Caco-2 (cell line): ENCODE measurements at regions not wholly inside any gene's neighbourhood (a gene's known extent, or its start where the extent isn't known, plus 50 kb on each side); places are given as distances from the start of the nearest gene placed in this dataset.
"Not testable (repeated sequence)": the region's sequence is repeated elsewhere in the genome, so short reads cannot be mapped to it uniquely, and the experiment has no call there.

Source experiments
- BruUV-seq: library from RNA; stranded (reverse); fragments of 400-500 nt; replicated peaks from 2 replicates; lab custom pipeline; 2021; lab: Mats Ljungman, UMichigan
- CTCF ChIA-PET: fragments of 300-600 bp; sonication (Branson Sonifier 250); formaldehyde crosslinking; loops from one replicate; lab custom pipeline; 2022; ENCODE audit warnings: antibody characterized with exemption; lab: Charles Lee
- POLR2A ChIA-PET: fragments of 300-600 bp; sonication (Branson Sonifier 250); formaldehyde crosslinking; loops from one replicate; lab custom pipeline; 2022; ENCODE audit warnings: antibody characterized with exemption; lab: Charles Lee
- DNase-seq, 2 experiments: peaks; one replicate each; pipeline versions ENCODE4 v3.0.0 to v3.0.0-alpha.2; 2020 to 2022
- H3K27me3 ChIP-seq: replicated peaks from 2 replicates; pipeline ENCODE4 v1.6.0; 2011; ENCODE audit warnings: low read length; ENCODE audit not compliant: control insufficient read depth, insufficient read depth
- H3K36me3 ChIP-seq: 2 replicates; pipeline ENCODE4 v1.5.1; 2011; ENCODE audit warnings: low read length; ENCODE audit not compliant: control insufficient read depth, insufficient read depth
- H3K4me1 ChIP-seq: fragments of 250-450 bp; sonication (Bioruptor Pico); 2 replicates; pipeline ENCODE4 v1.5.1; 2020; ENCODE audit warnings: mild to moderate bottlenecking
- H3K4me3 ChIP-seq: 2 replicates; pipeline ENCODE4 v1.5.1; 2011; ENCODE audit warnings: low read depth, mild to moderate bottlenecking, control low read depth, low read length
- H3K9me3 ChIP-seq: fragments of 250-450 bp; sonication (Bioruptor Pico); 2 replicates; pipeline ENCODE4 v1.5.1; 2020; ENCODE audit warnings: mild to moderate bottlenecking, moderate library complexity
- H3K27ac Mint-ChIP-seq: one replicate; pipeline ENCODE4 v1.8.0; 2022; ENCODE audit warnings: mixed read lengths; ENCODE audit not compliant: unreplicated experiment
- H3K27me3 Mint-ChIP-seq: one replicate; pipeline ENCODE4 v1.8.0; 2022; ENCODE audit warnings: mixed read lengths; ENCODE audit not compliant: insufficient read depth, unreplicated experiment
- H3K36me3 Mint-ChIP-seq: one replicate; pipeline ENCODE4 v1.8.0; 2022; ENCODE audit warnings: mild to moderate bottlenecking, mixed read lengths; ENCODE audit not compliant: insufficient read depth, unreplicated experiment
- H3K4me1 Mint-ChIP-seq: one replicate; pipeline ENCODE4 v1.8.0; 2022; ENCODE audit warnings: low read depth, mixed read lengths; ENCODE audit not compliant: unreplicated experiment
- H3K4me3 Mint-ChIP-seq: one replicate; pipeline ENCODE4 v1.8.0; 2022; ENCODE audit warnings: mild to moderate bottlenecking, moderate library complexity, mixed read lengths; ENCODE audit not compliant: unreplicated experiment
- H3K9me3 Mint-ChIP-seq: one replicate; pipeline ENCODE4 v1.8.0; 2022; ENCODE audit warnings: mixed read lengths; ENCODE audit not compliant: unreplicated experiment
- CTCF ChIP-seq, 2 experiments: fragments of 200-600 bp in 1 of 2; IDR thresholded peaks; 1 replicate in 1 of 2; 2 replicates in 1 of 2; pipeline versions ENCODE4 v1.5.1 to v1.8.0; 2011 to 2022; ENCODE audit warnings: antibody characterized with exemption in 1 of 2, control low read depth in 1 of 2, inconsistent platforms in 1 of 2, low read depth in 1 of 2, low read length in 1 of 2, mild to moderate bottlenecking in 1 of 2, moderate library complexity in 1 of 2; ENCODE audit not compliant: insufficient read depth in 1 of 2, severe bottlenecking in 1 of 2, unreplicated experiment in 1 of 2
- intact Hi-C: fragments of 100-400 bp; cut with micrococcal nuclease; formaldehyde crosslinking; loops from one replicate; pipeline ENCODE4 v1.10.0; 2022; ENCODE audit not compliant: unreplicated experiment

- Histone ChIP-seq H3K4me1 (no peaks in the 10 kb centered on the region), H3K4me3 (no peak overlapping the region), H3K36me3 (no peaks in the 10 kb centered on the region), H3K9me3 (no peaks in the 10 kb centered on the region), H3K27me3 (no peaks in the 10 kb centered on the region)
- no peak for DNase-seq
- Mint-ChIP-seq H3K9me3 (no peaks in the 10 kb centered on the region), H3K4me1 (no peaks in the 10 kb centered on the region), H3K27me3 (peaks cover 7% of the 10 kb centered on the region), H3K36me3 (no peaks in the 10 kb centered on the region), H3K27ac (no peak overlapping the region), H3K4me3 (no peak overlapping the region)
- intact Hi-C loops = no loop called here
- BruUV-seq = no TSS peak
- ChIA-PET CTCF (no interaction called here), POLR2A (no interaction called here)
- no peak for TF ChIP-seq CTCF (IDR thresholded peaks at IDR 0.05; ENCODE audit: insufficient read depth in 1 of 2, low read depth in 1 of 2, low read length in 1 of 2, severe bottlenecking in 1 of 2, unreplicated experiment in 1 of 2)
These were observed 197.3 kb upstream of the LINGO1 start for GRCh38 chr15:77830051-77830468.

- DNase-seq, H3K4me3 Mint-ChIP-seq, H3K4me1 ChIP-seq, intact Hi-C loops, H3K36me3 ChIP-seq, H3K4me1 Mint-ChIP-seq, H3K36me3 Mint-ChIP-seq, POLR2A ChIA-PET, H3K27ac Mint-ChIP-seq, BruUV-seq, H3K9me3 ChIP-seq, H3K9me3 Mint-ChIP-seq, H3K27me3 Mint-ChIP-seq, H3K27me3 ChIP-seq, H3K4me3 ChIP-seq: not testable (repeated sequence)
- CTCF ChIA-PET = interaction anchor here (1.0 kb wide), 1 partner anchor 9 kb away, joined by 3 read pairs; no protein-coding TSS in a partner anchor
These were observed 196.6 kb upstream of the LINGO1 start for GRCh38 chr15:77829331-77829730.

- Mint-ChIP-seq H3K4me3 (no peak overlapping the region), H3K9me3 (no peaks in the 10 kb centered on the region), H3K27ac (no peak overlapping the region), H3K36me3 (no peaks in the 10 kb centered on the region), H3K27me3 (peaks cover 7% of the 10 kb centered on the region), H3K4me1 (no peaks in the 10 kb centered on the region)
- Histone ChIP-seq H3K36me3 (no peaks in the 10 kb centered on the region), H3K4me3 (no peak overlapping the region), H3K9me3 (no peaks in the 10 kb centered on the region), H3K4me1 (no peaks in the 10 kb centered on the region), H3K27me3 (no peaks in the 10 kb centered on the region)
- TF ChIP-seq CTCF (IDR thresholded peaks at IDR 0.05; ENCODE audit: insufficient read depth in 1 of 2, low read depth in 1 of 2, low read length in 1 of 2, severe bottlenecking in 1 of 2, unreplicated experiment in 1 of 2) = no peak
- CTCF ChIA-PET = no interaction called here
- DNase-seq = no peak
- no TSS peak for BruUV-seq
- intact Hi-C loops = no loop called here
- POLR2A ChIA-PET = no interaction called here
These were observed 195.1 kb upstream of the LINGO1 start for GRCh38 chr15:77827860-77828259.
